ENCODE measurements at regions not wholly inside any gene's neighbourhood (a gene's known extent, or its start where the extent isn't known, plus 50 kb on each side); places are given as distances from the start of the nearest gene placed in this dataset.
A peak's percentile ranks its signal among the peaks of the same experiment; 100 is the strongest.

- no peak for DNase-seq
Observed at GRCh38 chr4:3683077-3683743, 83.0 kb upstream of the ADRA2C start.

DNA sequence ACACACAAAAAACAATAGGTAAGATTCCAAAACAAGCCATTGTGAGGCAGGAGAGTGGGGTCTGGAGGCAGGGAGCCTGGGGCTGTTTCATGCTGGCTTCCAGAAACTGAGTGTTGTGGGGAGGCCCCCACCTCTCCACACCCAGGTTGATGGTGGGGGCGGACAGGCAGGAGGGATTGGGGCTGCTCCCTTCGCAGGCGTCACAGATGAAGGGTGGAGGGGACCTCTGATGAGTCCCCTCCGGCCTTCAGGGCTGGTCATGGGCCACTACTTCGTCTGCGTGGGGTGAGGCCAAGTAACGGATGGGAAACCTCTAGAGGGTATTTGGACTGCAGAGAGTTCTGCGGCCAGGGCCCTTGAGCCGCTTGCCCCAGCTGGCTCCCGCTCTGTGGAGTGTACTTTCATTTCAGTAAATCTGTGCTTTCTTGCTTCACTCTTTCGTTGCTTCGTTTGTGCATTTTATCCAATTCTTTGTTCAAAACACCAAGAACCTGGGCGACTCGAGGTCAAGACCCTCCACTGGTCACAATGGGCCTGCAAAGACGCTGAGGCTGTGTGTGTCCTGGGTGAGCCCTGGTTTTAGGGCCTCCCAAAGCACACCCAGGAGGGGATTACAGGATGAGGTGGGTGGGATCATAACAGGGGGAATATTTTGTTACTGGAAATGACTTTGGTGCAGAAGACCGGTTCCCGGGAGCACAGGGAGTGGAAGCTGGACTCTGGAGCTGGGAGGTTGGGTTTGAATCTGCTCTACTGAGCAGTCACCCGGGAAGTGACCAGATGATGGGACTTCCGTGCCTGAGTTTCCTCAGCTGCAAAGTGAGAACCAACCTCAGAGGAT is 83.7 kb upstream of the ADRA2C start:
- no peak for DNase-seq

DNA sequence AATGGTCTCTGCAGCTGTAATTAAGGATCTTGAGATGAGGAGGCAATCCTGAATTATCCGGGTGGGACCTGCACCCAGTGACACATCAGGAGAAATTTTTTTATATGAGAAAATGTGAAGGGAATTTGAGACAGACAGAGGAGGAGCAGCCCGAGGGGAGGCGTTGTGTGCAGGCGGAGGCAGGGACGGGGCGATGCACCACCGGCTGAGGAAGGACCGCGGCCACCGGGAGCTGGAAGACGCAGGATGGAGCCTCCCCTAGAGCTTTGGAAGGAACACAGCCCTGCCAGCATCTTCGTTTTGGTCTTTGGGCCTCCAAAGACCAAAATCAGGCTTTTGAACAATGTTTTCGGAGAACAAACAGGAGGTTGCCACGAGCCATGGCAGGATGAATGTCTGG is 85.0 kb upstream of the ADRA2C start:
- no peak for DNase-seq

DNA sequence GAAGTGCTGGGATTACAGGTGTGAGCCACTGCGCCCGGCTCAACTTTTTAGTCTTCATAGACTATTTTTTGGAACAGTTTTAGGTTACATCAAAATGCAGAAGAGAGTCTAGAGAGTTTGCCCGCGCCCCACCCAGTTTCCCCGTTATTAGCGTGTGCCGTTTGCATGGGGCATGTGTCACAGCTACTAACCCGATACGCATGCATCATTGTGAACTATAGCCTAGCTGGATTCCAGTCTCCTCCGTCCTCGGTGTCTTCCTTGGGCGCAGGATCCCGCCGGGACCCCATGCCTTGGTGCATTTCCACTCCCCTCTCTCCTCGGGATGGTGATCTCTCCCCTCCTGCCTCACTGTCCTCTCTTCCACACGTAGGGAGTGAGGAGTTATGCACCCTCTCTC is 85.5 kb upstream of the ADRA2C start:
- no peak for DNase-seq

- no peak for DNase-seq
Observed at GRCh38 chr4:3679851-3680311, 86.3 kb upstream of the ADRA2C start.

- DNase-seq: no peak
Observed at GRCh38 chr4:3679071-3679825, 86.9 kb upstream of the ADRA2C start.

DNA sequence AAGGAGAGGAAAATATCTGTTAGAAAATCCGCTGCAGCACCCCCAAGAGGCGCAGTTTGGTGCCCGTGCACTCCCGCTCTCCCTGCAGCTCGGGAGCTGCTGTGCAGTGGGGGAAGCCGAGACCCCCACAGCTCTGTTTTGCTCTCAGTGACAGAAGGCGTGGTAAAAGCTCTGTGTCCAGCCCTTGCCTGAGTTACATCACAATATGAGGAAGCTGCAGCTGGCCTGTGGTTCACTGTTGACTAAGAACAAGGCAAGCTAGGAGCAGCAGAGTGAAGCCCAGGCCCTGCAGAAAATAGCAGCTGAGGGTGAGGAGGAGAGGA is 88.5 kb upstream of the ADRA2C start:
- DNase-seq: peak; percentile 54

GRCh38 chr4:3676907-3677747 is 89.1 kb upstream of the ADRA2C start:
- no peak for DNase-seq

GRCh38 chr4:3676196-3676595 is 90.0 kb upstream of the ADRA2C start:
- DNase-seq: no peak

DNA sequence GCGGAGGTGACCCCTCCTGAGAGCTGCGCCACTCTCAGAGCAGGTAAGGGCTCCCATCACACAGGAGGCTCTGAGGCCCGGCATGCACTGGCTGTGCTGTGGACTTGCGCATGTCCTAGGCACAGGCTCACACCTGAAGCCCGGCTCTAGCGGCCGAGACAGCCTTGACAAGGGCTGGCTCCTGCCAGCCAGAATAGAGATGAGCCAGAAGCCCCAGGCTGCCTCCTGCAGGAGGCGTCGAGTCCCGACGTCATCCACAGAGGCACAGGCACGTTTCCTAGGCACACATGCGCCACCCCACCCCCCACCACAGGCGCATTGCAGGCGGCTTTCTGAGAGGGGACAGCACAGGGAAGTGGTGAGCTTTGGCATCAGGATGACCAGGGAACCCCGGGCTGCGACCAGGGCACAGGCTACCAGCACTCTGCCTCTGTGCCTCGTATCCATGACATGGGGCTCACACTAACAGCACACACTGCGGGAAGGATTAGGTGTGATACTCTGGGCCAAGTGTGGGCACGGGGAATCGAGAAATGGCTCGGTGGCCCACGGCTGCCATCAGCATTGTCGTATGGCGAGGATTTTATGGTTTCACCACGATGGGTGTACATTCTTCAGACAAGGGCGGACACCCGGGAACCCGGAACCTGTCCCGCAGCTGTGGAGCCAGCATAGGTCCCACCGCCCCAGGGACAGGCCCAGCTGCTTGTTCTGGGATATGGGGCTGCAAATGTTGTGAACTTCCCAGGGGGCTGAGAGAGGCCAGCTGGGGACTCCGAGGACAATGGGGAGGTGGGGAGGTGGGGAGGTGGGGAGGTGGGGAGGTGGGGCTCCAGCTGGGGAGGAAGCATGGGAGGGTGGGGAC is 90.7 kb upstream of the ADRA2C start:
- DNase-seq: no peak

DNA sequence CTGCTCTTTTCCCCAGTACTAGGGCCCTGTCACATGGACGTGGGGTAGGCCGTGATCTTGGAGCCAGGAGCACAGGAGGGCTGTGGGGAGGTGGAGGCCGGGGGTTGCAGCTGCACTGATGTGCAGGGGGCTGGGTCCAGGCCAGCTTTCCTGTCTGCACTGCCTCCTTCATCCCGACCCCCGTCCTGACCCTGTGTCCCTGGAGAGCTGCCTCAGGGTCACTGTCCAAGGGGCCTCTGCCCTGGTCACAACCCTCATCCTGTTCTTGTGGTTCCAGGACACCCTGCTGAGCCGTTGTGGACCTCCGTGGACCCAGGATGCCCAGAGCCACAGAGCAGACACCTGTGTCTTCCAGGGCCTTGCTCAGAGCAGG is 91.7 kb upstream of the ADRA2C start:
- no peak for DNase-seq

DNA sequence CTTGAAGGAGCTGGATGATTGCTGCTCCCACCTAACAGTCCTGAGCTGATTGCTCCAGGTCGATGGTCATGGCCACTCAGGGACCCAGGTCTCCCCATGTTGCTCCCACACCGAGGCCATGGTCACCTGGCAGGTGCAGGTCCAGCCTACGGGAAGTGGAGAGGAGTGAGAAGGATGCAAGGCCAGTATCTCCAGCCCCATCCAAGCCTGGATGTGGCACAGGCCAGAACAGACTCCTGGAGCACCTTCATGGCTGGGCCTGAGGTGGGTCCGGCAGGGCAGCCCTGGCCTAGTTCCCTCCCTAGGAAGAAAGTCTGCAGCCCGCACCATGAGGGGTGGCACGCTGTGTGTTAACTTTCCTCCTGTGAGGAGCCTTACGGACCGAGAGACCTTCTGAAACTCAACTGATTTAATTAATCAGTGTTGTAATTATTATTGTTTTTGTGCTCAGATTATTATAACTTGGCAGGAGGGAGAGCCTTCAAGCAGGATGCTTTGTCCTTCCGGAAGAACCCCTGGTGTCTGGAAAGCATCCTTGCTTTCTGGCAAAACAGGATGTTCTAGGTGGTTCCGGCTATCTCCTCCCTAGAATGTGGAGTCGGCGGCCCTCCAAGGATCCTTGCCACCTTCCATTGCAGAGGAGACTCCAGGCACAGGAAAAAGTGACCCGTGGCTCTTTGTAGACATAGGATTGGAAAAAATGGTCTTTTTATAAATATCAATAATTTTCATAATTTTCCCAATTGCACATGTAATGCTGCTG is 92.3 kb upstream of the ADRA2C start:
- DNase-seq: no peak

GRCh38 chr4:3673176-3673575 is 93.0 kb upstream of the ADRA2C start:
- no peak for DNase-seq

DNA sequence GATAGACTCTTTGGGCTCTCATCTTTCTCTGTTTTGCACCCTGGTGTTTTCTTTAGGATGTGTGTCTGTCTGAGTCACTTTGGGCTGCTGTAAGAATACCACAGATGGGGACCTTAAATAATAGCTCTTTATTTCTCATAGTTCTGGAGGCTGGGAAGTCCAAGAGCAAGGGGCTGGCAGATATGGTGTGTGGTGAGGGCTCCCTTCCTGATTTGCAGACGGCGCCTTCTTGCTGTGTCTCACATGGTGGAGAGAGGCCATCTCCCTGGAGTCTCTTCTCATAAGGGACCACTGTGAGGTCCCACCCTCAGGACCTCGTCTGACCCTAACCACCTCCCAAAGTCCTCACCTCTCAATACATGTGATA is 93.7 kb upstream of the ADRA2C start:
- DNase-seq: no peak

- no peak for DNase-seq
Observed at GRCh38 chr4:3671571-3672464, 94.4 kb upstream of the ADRA2C start.

DNA sequence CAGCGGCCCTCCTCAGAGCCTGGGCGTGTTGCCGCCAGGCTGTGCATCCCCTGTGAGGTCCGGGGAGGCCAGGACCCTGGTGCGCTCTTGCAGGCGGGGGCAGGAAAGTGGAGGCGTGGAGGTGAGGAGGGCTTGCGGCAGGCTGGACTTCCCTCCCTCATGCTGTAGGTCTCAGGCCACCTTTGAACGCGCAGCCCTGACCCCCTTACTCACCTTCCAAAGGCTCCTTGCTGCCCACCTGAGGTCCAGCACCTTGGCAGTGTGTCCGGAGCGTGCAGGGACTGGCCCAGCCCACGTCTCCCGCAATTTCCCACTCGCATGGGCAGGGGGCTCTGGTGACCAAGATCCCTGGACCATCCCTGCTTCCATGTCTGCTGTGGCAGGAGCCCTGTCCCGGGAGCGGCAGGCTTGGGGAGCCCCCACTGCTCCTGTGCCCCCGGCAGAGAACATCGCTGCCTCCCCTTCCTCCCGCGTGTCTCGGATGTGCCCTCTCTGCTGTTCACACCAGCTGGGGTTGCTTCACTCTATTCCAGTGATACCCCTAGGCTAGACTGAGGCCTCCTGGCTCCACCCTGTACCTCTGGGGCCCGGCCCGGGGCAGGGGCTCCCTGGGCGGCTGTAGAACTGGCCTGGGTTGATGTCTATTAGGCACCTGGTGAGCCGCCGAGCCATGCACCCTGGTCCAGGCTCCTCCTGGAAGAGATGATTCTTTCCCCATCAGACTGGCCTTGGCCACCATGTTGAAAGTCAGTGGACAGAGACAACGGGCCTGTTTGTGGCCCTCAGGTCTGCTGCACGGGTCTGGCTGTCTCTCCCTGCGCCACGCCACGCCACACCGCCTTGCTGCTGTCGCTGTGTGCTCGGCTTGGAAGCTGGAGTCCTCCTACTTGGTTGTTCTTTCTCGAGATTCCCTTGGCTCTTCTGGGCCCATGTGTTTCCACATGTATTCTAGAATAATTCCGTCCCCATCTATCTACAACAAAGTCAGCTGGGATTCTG is 95.4 kb upstream of the ADRA2C start:
- DNase-seq: no peak

GRCh38 chr4:3669553-3669949 is 96.6 kb upstream of the ADRA2C start:
- no peak for DNase-seq

- no peak for DNase-seq
Observed at GRCh38 chr4:3668825-3669552, 97.2 kb upstream of the ADRA2C start.
